HEK293T (cell line): ENCODE measurements at regions not wholly inside any gene's neighbourhood (a gene's known extent, or its start where the extent isn't known, plus 50 kb on each side); places are given as distances from the start of the nearest gene placed in this dataset.

ENCODE experiments used
- CTCF ChIA-PET: fragments of 350-600 bp; formaldehyde crosslinking; extraction: SDS; loops from one replicate; lab custom pipeline; 2021; ENCODE audit warnings: antibody characterized with exemption, inconsistent platforms; lab: Yijun Ruan, JAX
- POLR2A ChIA-PET: fragments of 350-600 bp; formaldehyde crosslinking; extraction: SDS; loops from one replicate; lab custom pipeline; 2020; ENCODE audit warnings: antibody characterized with exemption, inconsistent platforms; lab: Yijun Ruan, JAX
- DNase-seq: peaks from one replicate; pipeline ENCODE4 v3.0.0; 2012; ENCODE audit warnings: mixed read lengths; ENCODE audit errors: extremely low spot score
- ARNT ChIP-seq: fragments of 450-650 bp; IDR thresholded peaks from 2 replicates; pipeline ENCODE4 v1.6.1; 2017; ENCODE audit warnings: mild to moderate bottlenecking
- BHLHE40 ChIP-seq: fragments of 450-650 bp; IDR thresholded peaks from 2 replicates; pipeline ENCODE4 v1.6.1; 2016; ENCODE audit warnings: mild to moderate bottlenecking, moderate library complexity, borderline replicate concordance
- CTBP1 ChIP-seq: fragments of 450-650 bp; IDR thresholded peaks from 2 replicates; pipeline ENCODE4 v1.6.1; 2016; ENCODE audit warnings: borderline replicate concordance
- ELF4 ChIP-seq: fragments of 450-650 bp; IDR thresholded peaks from 2 replicates; pipeline ENCODE4 v1.6.1; 2017; ENCODE audit warnings: antibody characterized with exemption
- FOXA1 ChIP-seq: fragments of 450-650 bp; IDR thresholded peaks from 2 replicates; pipeline ENCODE4 v1.6.1; 2016; ENCODE audit warnings: mild to moderate bottlenecking
- FOXK2 ChIP-seq: fragments of 450-650 bp; IDR thresholded peaks from 2 replicates; pipeline ENCODE4 v1.6.1; 2016; ENCODE audit warnings: mild to moderate bottlenecking
- FOXM1 ChIP-seq: fragments of 450-650 bp; IDR thresholded peaks from 2 replicates; pipeline ENCODE4 v1.6.1; 2017; ENCODE audit warnings: mild to moderate bottlenecking, borderline replicate concordance
- HDGF ChIP-seq: fragments of 450-650 bp; IDR thresholded peaks from 2 replicates; pipeline ENCODE4 v1.6.1; 2017; ENCODE audit warnings: antibody characterized with exemption, borderline replicate concordance
- L3MBTL2 ChIP-seq: fragments of 450-650 bp; conservative IDR thresholded peaks from 2 replicates; pipeline ENCODE4 v1.6.1; 2016; ENCODE audit warnings: mild to moderate bottlenecking
- LEF1 ChIP-seq: fragments of 450-650 bp; IDR thresholded peaks from 2 replicates; pipeline ENCODE4 v1.6.1; 2017; ENCODE audit warnings: mild to moderate bottlenecking, borderline replicate concordance
- NFRKB ChIP-seq: fragments of 450-650 bp; IDR thresholded peaks from 2 replicates; pipeline ENCODE4 v1.6.1; 2016; ENCODE audit warnings: mild to moderate bottlenecking, moderate library complexity
- PKNOX1 ChIP-seq: fragments of 450-650 bp; IDR thresholded peaks from 2 replicates; pipeline ENCODE4 v1.6.1; 2016
- SP1 ChIP-seq: fragments of 450-650 bp; IDR thresholded peaks from 2 replicates; pipeline ENCODE4 v1.6.1; 2017
- SUZ12 ChIP-seq: fragments of 450-650 bp; IDR thresholded peaks from 2 replicates; pipeline ENCODE4 v1.6.1; 2016; ENCODE audit warnings: mild to moderate bottlenecking
- TARDBP ChIP-seq: fragments of 450-650 bp; IDR thresholded peaks from 2 replicates; pipeline ENCODE4 v1.6.1; 2016
- ZNF384 ChIP-seq: fragments of 450-650 bp; IDR thresholded peaks from 2 replicates; pipeline ENCODE4 v1.6.1; 2016

- TF ChIP-seq SUZ12 (no peak), ARNT (no peak), LEF1 (no peak), ELF4 (no peak), ZNF384 (no peak), HDGF (no peak), FOXK2 (no peak), NFRKB (no peak), CTBP1 (no peak)
- CTCF ChIA-PET = no interaction called here
Measured at GRCh38 chr5:2172471-2172870, 289.7 kb upstream of the IRX4 start.

DNA sequence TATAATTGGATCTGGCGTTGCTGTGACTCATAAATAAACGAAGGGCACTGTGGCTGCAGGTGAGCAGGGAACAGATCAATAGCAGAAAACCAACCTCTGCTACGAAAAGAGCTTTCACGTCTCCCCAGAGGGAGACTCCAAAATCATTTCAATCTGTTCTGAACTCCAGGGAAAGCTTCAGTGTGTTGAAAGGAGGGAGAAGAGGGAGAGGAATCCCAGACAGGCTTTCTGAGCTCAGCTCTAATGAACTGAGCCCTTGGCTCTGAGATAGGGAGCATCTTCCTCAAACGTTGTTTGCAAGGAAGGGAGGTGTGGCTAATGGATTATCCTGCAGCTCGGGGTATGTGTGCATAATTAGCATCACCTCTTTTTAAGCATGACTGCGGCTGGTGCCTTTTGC is 288.0 kb upstream of the IRX4 start:
- CTCF ChIA-PET = no interaction called here

More at GRCh38 chr5:2172471-2172870, 289.7 kb upstream of the IRX4 start:
- POLR2A ChIA-PET = no interaction called here
- no peak for DNase-seq

DNA sequence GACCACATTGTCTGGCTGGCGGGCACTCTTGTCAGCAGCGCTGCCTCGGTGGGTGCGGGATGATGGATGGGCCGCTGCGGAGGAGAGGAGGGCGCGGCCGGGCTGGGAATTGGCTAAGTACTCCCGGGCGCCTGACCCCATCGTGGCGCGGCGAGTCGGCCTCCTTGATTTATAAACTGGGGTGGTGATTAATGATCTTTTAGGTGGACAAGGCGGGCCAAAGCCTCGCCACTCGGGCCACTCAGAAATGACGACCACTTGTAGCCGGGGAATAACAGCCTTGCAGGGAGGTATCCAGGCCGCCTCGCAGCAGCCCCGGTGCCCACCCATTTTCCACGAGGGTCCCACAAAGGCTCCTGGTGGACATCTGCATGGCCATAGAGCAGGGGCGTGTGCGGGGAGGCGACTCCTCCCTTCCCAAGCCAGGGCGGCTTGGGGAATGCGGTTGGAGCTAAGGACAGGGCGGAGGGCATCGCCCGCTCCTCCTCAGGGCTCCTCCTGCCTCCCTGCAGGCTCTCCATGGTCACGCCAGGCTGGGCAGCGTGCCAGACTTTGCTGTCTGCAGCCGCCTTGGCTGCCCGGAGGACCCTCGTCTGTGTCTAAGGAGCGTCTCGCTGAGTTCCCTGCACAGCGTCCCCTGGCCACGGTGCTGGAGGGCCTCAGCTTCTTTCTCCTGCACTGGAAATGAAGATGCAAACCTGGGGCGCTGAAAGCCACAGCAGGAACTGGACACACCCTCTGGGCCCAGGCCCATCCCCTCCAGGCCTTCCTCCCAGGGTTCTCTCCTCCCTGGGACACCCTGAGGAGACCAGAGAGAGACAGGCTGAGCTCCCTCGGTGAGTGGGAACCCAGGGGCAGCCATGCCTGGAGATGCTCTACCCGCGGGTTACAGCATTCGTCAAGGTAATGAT is 287.4 kb upstream of the IRX4 start:
- DNase-seq = no peak
- POLR2A ChIA-PET = no interaction called here
- TF ChIP-seq FOXM1 = no peak
- TF ChIP-seq FOXA1 = no peak
- no peak for TF ChIP-seq ELF4
- TF ChIP-seq FOXK2 = no peak
- no peak for TF ChIP-seq SUZ12
- TF ChIP-seq HDGF = no peak
- no peak for TF ChIP-seq SP1
- TF ChIP-seq NFRKB = no peak
- no peak for TF ChIP-seq L3MBTL2
- TF ChIP-seq CTBP1 = no peak
- no peak for TF ChIP-seq PKNOX1
- no peak for TF ChIP-seq BHLHE40
- no peak for TF ChIP-seq ZNF384
- TF ChIP-seq LEF1 = no peak
- CTCF ChIA-PET = no interaction called here

More for the DNA sequence above, 288.0 kb upstream of the IRX4 start:
- no peak for TF ChIP-seq FOXM1
- no peak for TF ChIP-seq ELF4
- TF ChIP-seq FOXK2 = no peak
- TF ChIP-seq FOXA1 = no peak
- no peak for TF ChIP-seq NFRKB
- TF ChIP-seq SP1 = no peak
- TF ChIP-seq ARNT = no peak
- TF ChIP-seq CTBP1 = no peak
- no peak for TF ChIP-seq L3MBTL2
- TF ChIP-seq ZNF384 = no peak
- no peak for TF ChIP-seq TARDBP
- POLR2A ChIA-PET = no interaction called here
- DNase-seq = no peak

DNA sequence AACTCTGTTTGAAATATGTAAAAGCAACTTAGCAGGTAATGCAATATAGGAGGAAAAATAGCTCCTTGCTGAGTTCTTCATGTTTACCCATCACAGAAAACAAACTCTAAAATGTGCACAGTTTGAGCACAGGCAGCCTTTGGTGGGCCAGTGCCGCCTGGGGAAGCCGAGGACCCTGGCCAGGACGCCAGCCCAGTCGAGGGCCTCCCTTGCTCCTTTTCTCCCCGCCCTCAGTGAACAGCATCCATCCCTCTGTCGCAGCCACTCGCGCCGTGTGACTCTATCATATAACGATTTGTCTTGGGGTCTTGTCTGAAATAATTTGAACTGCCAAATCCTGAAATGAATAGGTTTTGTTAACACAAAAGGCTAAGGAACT is 286.7 kb upstream of the IRX4 start:
- CTCF ChIA-PET = no interaction called here
- POLR2A ChIA-PET = no interaction called here
- DNase-seq = no peak
- TF ChIP-seq FOXM1 (no peak), PKNOX1 (no peak), ARNT (no peak), NFRKB (no peak), L3MBTL2 (no peak), ZNF384 (no peak), TARDBP (no peak), FOXK2 (no peak), FOXA1 (no peak), LEF1 (no peak), ELF4 (no peak), BHLHE40 (no peak), SUZ12 (no peak), SP1 (no peak), HDGF (no peak), CTBP1 (no peak)

DNA sequence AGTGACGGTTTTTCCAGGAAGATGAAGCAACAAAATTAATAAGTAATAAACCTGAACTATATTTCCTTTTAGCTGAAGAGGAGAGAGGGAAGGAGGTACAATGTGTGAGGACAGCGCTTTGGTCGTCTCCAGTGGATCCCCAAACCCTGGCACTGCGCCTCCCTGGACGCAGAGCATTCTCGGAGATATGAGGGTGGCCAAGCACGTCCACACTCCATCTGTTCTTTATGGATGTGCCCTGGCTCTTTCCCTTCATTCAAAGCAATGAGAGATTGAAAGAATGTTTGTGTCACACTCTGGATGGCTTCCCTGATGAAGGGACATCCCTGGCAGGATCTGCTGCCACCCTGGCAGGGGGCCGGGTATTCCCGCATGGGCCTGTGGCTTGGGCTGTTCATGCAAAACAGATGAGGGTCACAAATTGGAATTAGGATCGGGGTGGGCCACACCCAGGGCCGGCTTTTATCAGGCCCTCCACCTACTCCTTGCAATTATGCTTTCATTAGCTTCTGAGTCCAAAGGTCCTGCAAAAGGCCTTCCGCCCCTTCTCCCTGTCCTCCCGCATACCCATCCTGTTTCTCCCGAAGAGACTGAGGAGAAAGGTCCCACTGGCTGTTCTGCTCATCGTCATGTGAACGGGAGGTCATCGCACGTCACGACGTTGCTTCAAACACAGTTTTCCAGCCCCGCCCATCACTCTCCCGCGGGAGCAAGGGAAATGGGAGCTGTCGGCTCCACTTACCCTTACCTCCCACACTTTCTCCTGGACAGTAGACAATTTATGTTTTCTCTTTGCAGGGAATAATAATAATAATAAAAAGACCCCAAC is 286.1 kb upstream of the IRX4 start:
- no peak for DNase-seq
- POLR2A ChIA-PET = no interaction called here

DNA sequence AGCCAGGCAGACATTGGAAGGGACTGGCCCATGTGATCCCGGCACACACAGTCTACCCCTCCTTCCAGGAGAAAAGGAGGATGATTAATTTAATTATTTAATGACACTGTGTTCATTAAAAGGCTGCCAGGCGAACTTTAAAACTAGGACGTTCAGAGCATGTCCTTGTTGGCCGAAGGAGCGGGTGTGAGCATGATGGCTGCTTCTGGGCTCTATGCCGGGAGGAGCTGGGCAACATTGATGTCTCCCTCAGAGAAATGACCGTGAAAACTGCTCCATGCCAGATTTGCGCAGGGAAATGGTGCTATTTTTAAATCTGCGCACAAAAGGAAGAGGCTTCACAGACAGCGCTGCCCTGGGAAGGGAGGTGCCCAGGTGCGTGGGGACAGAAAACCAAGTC is 284.9 kb upstream of the IRX4 start:
- DNase-seq = no peak
- POLR2A ChIA-PET = no interaction called here
- no peak for TF ChIP-seq ELF4
- TF ChIP-seq SP1 = no peak
- TF ChIP-seq CTBP1 = no peak
- TF ChIP-seq FOXK2 = no peak
- no peak for TF ChIP-seq L3MBTL2
- no peak for TF ChIP-seq BHLHE40
- no peak for TF ChIP-seq SUZ12
- no peak for TF ChIP-seq FOXA1
- TF ChIP-seq ZNF384 = no peak
- no peak for TF ChIP-seq HDGF
- no peak for TF ChIP-seq TARDBP
- TF ChIP-seq FOXM1 = no peak
- no peak for TF ChIP-seq LEF1
- CTCF ChIA-PET = no interaction called here

More for the DNA sequence above, 286.1 kb upstream of the IRX4 start:
- no peak for TF ChIP-seq FOXA1
- TF ChIP-seq SUZ12 = no peak
- CTCF ChIA-PET = no interaction called here
